Lung (tissue), 11 donors: ENCODE measurements at regions not wholly inside any gene's neighbourhood (a gene's known extent, or its start where the extent isn't known, plus 50 kb on each side); places are given as distances from the start of the nearest gene placed in this dataset.

Experiments used
- ATAC-seq: fragments of 200-7000 bp; cut with Tn5 transposase; one replicate; pipeline ENCODE4 v1.9.1; 2020; ENCODE audit warnings: moderate number of reproducible peaks; ENCODE audit not compliant: insufficient read depth, low FRiP score
- DNase-seq, 3 donors: peaks; one replicate each; pipeline ENCODE4 v3.0.0-alpha.2; 2013 to 2017
- H3K27ac ChIP-seq, 2 donors: one replicate each; pipeline ENCODE4 v1.5.1; 2013; ENCODE audit warnings: mild to moderate bottlenecking in 2 of 2, moderate library complexity in 2 of 2, control low read depth in 1 of 2, inconsistent platforms in 1 of 2, low read depth in 1 of 2, low read length in 1 of 2
- H3K27me3 ChIP-seq, 3 donors: one replicate each; pipeline ENCODE4 v1.5.1; 2013; ENCODE audit warnings: low read length in 2 of 3; ENCODE audit not compliant: control insufficient read depth in 3 of 3, insufficient read depth in 3 of 3
- H3K36me3 ChIP-seq, 4 donors: one replicate each; pipeline ENCODE4 v1.5.1; 2013; ENCODE audit warnings: low read length in 4 of 4, mild to moderate bottlenecking in 1 of 4, moderate library complexity in 1 of 4; ENCODE audit not compliant: control insufficient read depth in 4 of 4, insufficient read depth in 4 of 4
- H3K4me1 ChIP-seq, 5 donors: one replicate each; pipeline ENCODE4 v1.5.1; 2013; ENCODE audit warnings: low read length in 5 of 5, mild to moderate bottlenecking in 2 of 5, moderate library complexity in 1 of 5; ENCODE audit not compliant: control insufficient read depth in 5 of 5, insufficient read depth in 5 of 5
- H3K4me3 ChIP-seq: one replicate; pipeline ENCODE4 v1.5.1; 2013; ENCODE audit warnings: mild to moderate bottlenecking, control low read depth, moderate library complexity
- H3K9ac ChIP-seq, 2 donors: one replicate each; pipeline ENCODE4 v1.5.1; 2013; ENCODE audit warnings: low read length in 2 of 2, control low read depth in 1 of 2; ENCODE audit not compliant: insufficient read depth in 1 of 2
- H3K9me3 ChIP-seq, 4 donors: one replicate each; pipeline ENCODE4 v1.5.1; 2013; ENCODE audit warnings: low read length in 3 of 4, mild to moderate bottlenecking in 1 of 4, moderate library complexity in 1 of 4; ENCODE audit not compliant: control insufficient read depth in 4 of 4, insufficient read depth in 3 of 4
- WGBS, 2 donors: extraction: QIAGEN DNeasy Blood & Tissue Kit; methylation state at CpG; one replicate each; pipeline ENCODE4 v1.1.7; 2013; 5-methylcytosine and 5-hydroxymethylcytosine counted together
- TF ChIP-seq, protein P1 (sequence below): IDR thresholded peaks from 2 replicates; pipeline ENCODE4 v1.5.1; 2012; ENCODE audit warnings: mild to moderate bottlenecking; ENCODE audit errors: control extremely low read depth, extremely low read depth
- donor health status: control.
- donor health status: control.
- donor health status: Bipolar disorder and iron deficiency.
- donor health status: healthy.
- donor health status: DM: yes; HTN: yes; CAD: no.

DNA sequence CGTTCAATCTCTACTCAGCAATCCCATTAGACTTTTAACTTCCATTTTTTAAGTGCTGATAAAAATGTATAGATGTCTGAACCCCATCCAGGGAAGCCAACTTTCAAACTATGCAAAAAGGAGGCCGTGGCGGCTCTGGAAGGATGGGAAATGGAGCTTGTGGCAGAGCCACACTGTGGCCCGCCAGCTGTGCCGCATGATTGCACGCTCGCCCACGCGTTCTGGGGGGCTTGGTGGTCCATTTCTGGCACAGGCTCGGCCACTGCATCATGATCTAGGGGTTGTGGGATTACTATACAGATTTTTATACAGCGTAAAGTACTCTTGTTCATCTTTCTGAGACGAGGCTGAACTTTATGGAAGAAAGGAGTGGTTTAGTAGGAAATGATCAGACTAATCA, 57.6 kb downstream of the FOXL1 start:
- TF ChIP-seq, protein P1, sequence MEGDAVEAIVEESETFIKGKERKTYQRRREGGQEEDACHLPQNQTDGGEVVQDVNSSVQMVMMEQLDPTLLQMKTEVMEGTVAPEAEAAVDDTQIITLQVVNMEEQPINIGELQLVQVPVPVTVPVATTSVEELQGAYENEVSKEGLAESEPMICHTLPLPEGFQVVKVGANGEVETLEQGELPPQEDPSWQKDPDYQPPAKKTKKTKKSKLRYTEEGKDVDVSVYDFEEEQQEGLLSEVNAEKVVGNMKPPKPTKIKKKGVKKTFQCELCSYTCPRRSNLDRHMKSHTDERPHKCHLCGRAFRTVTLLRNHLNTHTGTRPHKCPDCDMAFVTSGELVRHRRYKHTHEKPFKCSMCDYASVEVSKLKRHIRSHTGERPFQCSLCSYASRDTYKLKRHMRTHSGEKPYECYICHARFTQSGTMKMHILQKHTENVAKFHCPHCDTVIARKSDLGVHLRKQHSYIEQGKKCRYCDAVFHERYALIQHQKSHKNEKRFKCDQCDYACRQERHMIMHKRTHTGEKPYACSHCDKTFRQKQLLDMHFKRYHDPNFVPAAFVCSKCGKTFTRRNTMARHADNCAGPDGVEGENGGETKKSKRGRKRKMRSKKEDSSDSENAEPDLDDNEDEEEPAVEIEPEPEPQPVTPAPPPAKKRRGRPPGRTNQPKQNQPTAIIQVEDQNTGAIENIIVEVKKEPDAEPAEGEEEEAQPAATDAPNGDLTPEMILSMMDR: no peak
- Histone ChIP-seq H3K27ac (no peak overlapping the region), H3K27me3 (no peaks in the 10 kb centered on the region), H3K4me1 (no peaks in the 10 kb centered on the region), H3K4me3 (no peak overlapping the region), H3K9ac (no peak overlapping the region), H3K9me3 (peaks cover 0 to 9% (median under 1%) of the 10 kb centered on the region in 4 donors), H3K36me3 (no peaks in the 10 kb centered on the region)
- DNase-seq: no peak
- no peak for ATAC-seq
- WGBS, 2 donors: 80 to 84% methylated on average over 12 of the region's 12 CpGs

GRCh38 chr16:86637744-86638143, 59.4 kb downstream of the FOXL1 start:
- ATAC-seq: no peak
- TF ChIP-seq, protein P1: no peak
- WGBS, 2 donors: 73 to 74% methylated on average over 2 of the region's 2 CpGs
- H3K27ac ChIP-seq: no peak overlapping the region
- H3K9ac ChIP-seq: no peak overlapping the region
- H3K27me3 ChIP-seq: no peaks in the 10 kb centered on the region
- H3K36me3 ChIP-seq: no peaks in the 10 kb centered on the region
- peaks cover 0 to 9% (median under 1%) of the 10 kb centered on the region in 4 donors for H3K9me3 ChIP-seq
- no peaks in the 10 kb centered on the region for H3K4me1 ChIP-seq
- no peak for DNase-seq
- no peak overlapping the region for H3K4me3 ChIP-seq

GRCh38 chr16:86638642-86639041, 60.3 kb downstream of the FOXL1 start:
- Histone ChIP-seq H3K36me3 (no peaks in the 10 kb centered on the region), H3K9ac (no peak overlapping the region), H3K27me3 (no peaks in the 10 kb centered on the region), H3K27ac (no peak overlapping the region), H3K9me3 (peaks cover 0 to 9% (median 0%) of the 10 kb centered on the region in 4 donors), H3K4me3 (no peak overlapping the region), H3K4me1 (no peaks in the 10 kb centered on the region)
- ATAC-seq (no peak), DNase-seq (no peak)
- TF ChIP-seq, protein P1: no peak
- 88 to 96% methylated on average over 10 of the region's 10 CpGs for WGBS, 2 donors

DNA sequence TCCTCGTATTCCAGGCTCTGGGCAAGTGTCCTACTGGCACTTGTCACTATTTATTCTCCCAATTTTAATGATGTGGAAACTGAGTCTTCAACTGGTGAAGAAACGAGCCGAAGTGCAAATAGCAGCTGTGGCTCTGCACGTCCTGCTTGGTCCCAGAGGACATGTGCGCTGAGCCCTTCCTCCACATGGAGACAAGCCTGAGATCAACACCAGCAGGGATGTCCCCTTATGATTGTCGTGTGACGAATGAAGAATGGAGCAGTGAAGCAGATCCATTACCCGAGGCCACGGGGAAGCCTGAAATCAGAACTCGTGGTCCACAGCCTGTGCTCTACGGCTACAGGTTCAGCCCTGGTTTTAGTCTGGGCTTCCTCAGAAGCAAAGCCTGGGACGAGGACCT, 61.0 kb downstream of the FOXL1 start:
- DNase-seq: no peak
- 87 to 94% methylated on average over 12 of the region's 12 CpGs for WGBS, 2 donors
- Histone ChIP-seq H3K9ac (no peak overlapping the region), H3K4me3 (no peak overlapping the region), H3K27me3 (no peaks in the 10 kb centered on the region), H3K27ac (no peak overlapping the region), H3K9me3 (peaks cover 0 to 9% (median 0%) of the 10 kb centered on the region in 4 donors), H3K4me1 (no peaks in the 10 kb centered on the region), H3K36me3 (no peaks in the 10 kb centered on the region)
- TF ChIP-seq, protein P1: no peak
- ATAC-seq: no peak
